ENCODE measurements at regions not wholly inside any gene's neighbourhood (a gene's known extent, or its start where the extent isn't known, plus 50 kb on each side); places are given as distances from the start of the nearest gene placed in this dataset.

DNA sequence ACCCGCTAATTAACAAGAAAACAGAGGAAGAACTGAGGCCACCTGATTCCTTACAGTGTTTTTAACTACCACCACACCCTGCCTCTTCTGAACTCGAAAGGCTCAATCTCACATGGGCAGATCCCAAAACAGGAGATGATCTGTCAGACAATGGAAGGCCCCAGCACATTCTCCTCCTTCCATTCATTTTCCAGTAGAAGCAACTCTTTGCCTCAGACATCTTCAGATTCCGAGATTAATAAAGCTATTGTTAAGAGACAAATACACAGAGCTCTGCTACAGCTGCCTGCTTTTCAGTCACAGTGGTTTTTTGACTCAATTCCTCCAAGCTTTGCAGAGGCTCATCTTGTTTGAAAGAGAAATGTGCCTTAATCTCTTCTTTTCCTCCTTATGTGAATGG, 127.2 kb upstream of the ADAMTSL1 start:
- 91% methylated on average over 3 of the region's 3 CpGs for WGBS
- H3K4me1 ChIP-seq (replicated peaks) = no peaks in the 10 kb centered on the region
- no peak for DNase-seq (ENCODE audit: low spot score)
- no peak overlapping the region for H3K27ac ChIP-seq
- no peaks in the 10 kb centered on the region for H3K27me3 ChIP-seq (replicated peaks; ENCODE audit: insufficient read depth)
- H3K4me3 ChIP-seq = no peak overlapping the region
- TF ChIP-seq, protein P1, sequence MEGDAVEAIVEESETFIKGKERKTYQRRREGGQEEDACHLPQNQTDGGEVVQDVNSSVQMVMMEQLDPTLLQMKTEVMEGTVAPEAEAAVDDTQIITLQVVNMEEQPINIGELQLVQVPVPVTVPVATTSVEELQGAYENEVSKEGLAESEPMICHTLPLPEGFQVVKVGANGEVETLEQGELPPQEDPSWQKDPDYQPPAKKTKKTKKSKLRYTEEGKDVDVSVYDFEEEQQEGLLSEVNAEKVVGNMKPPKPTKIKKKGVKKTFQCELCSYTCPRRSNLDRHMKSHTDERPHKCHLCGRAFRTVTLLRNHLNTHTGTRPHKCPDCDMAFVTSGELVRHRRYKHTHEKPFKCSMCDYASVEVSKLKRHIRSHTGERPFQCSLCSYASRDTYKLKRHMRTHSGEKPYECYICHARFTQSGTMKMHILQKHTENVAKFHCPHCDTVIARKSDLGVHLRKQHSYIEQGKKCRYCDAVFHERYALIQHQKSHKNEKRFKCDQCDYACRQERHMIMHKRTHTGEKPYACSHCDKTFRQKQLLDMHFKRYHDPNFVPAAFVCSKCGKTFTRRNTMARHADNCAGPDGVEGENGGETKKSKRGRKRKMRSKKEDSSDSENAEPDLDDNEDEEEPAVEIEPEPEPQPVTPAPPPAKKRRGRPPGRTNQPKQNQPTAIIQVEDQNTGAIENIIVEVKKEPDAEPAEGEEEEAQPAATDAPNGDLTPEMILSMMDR (IDR thresholded peaks at IDR 0.05) = no peak
- no peak for TF ChIP-seq POLR2A (IDR thresholded peaks at IDR 0.05)
- intact Hi-C loops (cut with DNase I) = no loop called here
- no peaks in the 10 kb centered on the region for H3K36me3 ChIP-seq
- no peaks in the 10 kb centered on the region for H3K9me3 ChIP-seq

- no peak for TF ChIP-seq POLR2A (IDR thresholded peaks at IDR 0.05)
- no peaks in the 10 kb centered on the region for H3K27me3 ChIP-seq (replicated peaks; ENCODE audit: insufficient read depth)
- H3K4me3 ChIP-seq = no peak overlapping the region
- H3K36me3 ChIP-seq = no peaks in the 10 kb centered on the region
- no peaks in the 10 kb centered on the region for H3K9me3 ChIP-seq
- 49% methylated on average over 2 of the region's 2 CpGs for WGBS
- no peak for DNase-seq (ENCODE audit: low spot score)
- H3K27ac ChIP-seq = no peak overlapping the region
- H3K4me1 ChIP-seq (replicated peaks) = no peaks in the 10 kb centered on the region
- intact Hi-C loops (cut with DNase I) = no loop called here
Observed at GRCh38 chr9:18347386-18348082, 126.4 kb upstream of the ADAMTSL1 start.

GRCh38 chr9:18348083-18348475, 125.9 kb upstream of the ADAMTSL1 start:
- Histone ChIP-seq H3K27ac (no peak overlapping the region), H3K27me3 (replicated peaks; ENCODE audit: insufficient read depth) (no peaks in the 10 kb centered on the region), H3K9me3 (no peaks in the 10 kb centered on the region), H3K4me3 (no peak overlapping the region), H3K36me3 (no peaks in the 10 kb centered on the region), H3K4me1 (replicated peaks) (no peaks in the 10 kb centered on the region)
- TF ChIP-seq, protein P1 (IDR thresholded peaks at IDR 0.05) = no peak
- TF ChIP-seq POLR2A (IDR thresholded peaks at IDR 0.05) (no peak), POLR2AphosphoS5 (IDR thresholded peaks at IDR 0.05) (no peak)
- WGBS = 71% methylated on average over 2 of the region's 2 CpGs
- no peak for DNase-seq (ENCODE audit: low spot score)
- intact Hi-C loops (cut with DNase I) = no loop called here

DNA sequence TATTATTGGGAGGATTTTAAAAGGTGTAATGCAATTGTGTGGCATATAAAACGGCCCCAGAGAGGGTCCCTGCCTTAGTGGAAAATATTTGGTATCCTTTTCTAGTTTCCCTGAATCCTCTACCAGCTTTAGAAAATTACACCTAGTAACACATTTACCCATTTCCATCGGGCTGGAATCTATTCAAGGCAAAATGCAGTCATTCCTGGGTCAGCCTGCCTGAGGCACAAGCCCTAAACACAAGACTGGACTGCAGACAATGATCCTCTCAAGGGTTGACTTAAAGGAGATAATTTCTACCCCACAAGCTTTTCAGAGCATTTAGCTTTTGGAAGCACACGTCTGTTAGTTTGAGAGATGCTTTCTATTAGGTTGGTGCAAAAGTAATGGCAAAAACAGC, 124.4 kb upstream of the ADAMTSL1 start:
- WGBS = 64% methylated on average over 3 of the region's 3 CpGs

GRCh38 chr9:18350036-18350435, 123.9 kb upstream of the ADAMTSL1 start:
- no peaks in the 10 kb centered on the region for H3K9me3 ChIP-seq
- H3K4me3 ChIP-seq = no peak overlapping the region
- no peak overlapping the region for H3K27ac ChIP-seq
- H3K27me3 ChIP-seq (replicated peaks; ENCODE audit: insufficient read depth) = no peaks in the 10 kb centered on the region
- WGBS = 67% methylated on average over 3 of the region's 3 CpGs
- intact Hi-C loops (cut with DNase I) = no loop called here
- no peaks in the 10 kb centered on the region for H3K4me1 ChIP-seq (replicated peaks)
- DNase-seq (ENCODE audit: low spot score) = no peak
- H3K36me3 ChIP-seq = no peaks in the 10 kb centered on the region
- TF ChIP-seq, protein P1 (IDR thresholded peaks at IDR 0.05) = no peak
- TF ChIP-seq POLR2A (IDR thresholded peaks at IDR 0.05) (no peak), POLR2AphosphoS5 (IDR thresholded peaks at IDR 0.05) (no peak)

More for the DNA sequence above, 124.4 kb upstream of the ADAMTSL1 start:
- Histone ChIP-seq H3K36me3 (no peaks in the 10 kb centered on the region), H3K9me3 (no peaks in the 10 kb centered on the region), H3K27ac (no peak overlapping the region), H3K4me3 (no peak overlapping the region), H3K4me1 (replicated peaks) (no peaks in the 10 kb centered on the region), H3K27me3 (replicated peaks; ENCODE audit: insufficient read depth) (no peaks in the 10 kb centered on the region)
- DNase-seq (ENCODE audit: low spot score) = no peak
- intact Hi-C loops (cut with DNase I) = no loop called here
- TF ChIP-seq POLR2AphosphoS5 (IDR thresholded peaks at IDR 0.05) = no peak
- TF ChIP-seq, protein P1 (IDR thresholded peaks at IDR 0.05) = no peak

Measured in prostate gland (tissue), 2 donors.